ENCODE measurements at regions not wholly inside any gene's neighbourhood (a gene's known extent, or its start where the extent isn't known, plus 50 kb on each side); places are given as distances from the start of the nearest gene placed in this dataset.

- intact Hi-C loops (cut with DNase I), result no loop called here
- DNase-seq (no peak), ATAC-seq (no peak)
- H3K4me3 ChIP-seq, result no peak overlapping the region
- WGBS, 2 donors, result 81 to 84% methylated on average over 8 of the region's 8 CpGs
- no peaks in the 10 kb centered on the region for H3K9me3 ChIP-seq
- no peaks in the 10 kb centered on the region for H3K27me3 ChIP-seq
- no peaks in the 10 kb centered on the region for H3K36me3 ChIP-seq (replicated peaks in 1 of 2; ENCODE audit: insufficient read depth in 1 of 2, low read depth in 2 of 2)
- H3K27ac ChIP-seq, result peak overlapping the region in 1 of 4 donors; percentile 41
- peaks cover 28% of the 10 kb centered on the region for H3K4me1 ChIP-seq
- no peak for TF ChIP-seq POLR2A (IDR thresholded peaks at IDR 0.05)
- no peak for TF ChIP-seq CTCF (IDR thresholded peaks at IDR 0.05)
Observed at GRCh38 chr21:36236052-36236730, 79.6 kb downstream of the DOP1B start.

DNA sequence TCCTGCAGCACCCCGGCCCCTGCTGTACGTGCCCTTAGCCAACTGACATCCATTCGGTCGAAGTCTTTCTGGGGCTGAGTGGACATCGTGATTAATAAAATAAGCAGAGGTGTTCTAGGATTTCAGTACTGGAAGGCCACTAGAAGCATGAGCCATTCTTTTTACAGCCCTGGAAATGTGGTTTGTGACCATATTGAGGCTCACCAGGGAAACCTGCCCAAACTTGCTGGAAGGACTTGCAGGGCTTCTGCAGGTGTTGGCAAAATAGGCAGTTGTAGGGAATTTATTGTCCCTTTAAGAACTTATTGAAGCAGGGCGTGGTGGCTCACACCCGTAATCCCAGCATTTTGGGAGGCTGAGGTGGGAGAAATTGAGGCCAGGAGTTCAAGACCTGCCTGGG, 80.8 kb downstream of the DOP1B start:
- no peak for TF ChIP-seq POLR2A (IDR thresholded peaks at IDR 0.05)
- TF ChIP-seq CTCF (IDR thresholded peaks at IDR 0.05), result no peak
- no peak for ATAC-seq
- Histone ChIP-seq H3K9me3 (no peaks in the 10 kb centered on the region), H3K36me3 (replicated peaks in 1 of 2; ENCODE audit: insufficient read depth in 1 of 2, low read depth in 2 of 2) (no peaks in the 10 kb centered on the region), H3K27me3 (no peaks in the 10 kb centered on the region), H3K4me1 (peaks cover 25% of the 10 kb centered on the region), H3K4me3 (no peak overlapping the region), H3K27ac (no peak overlapping the region)
- no peak for DNase-seq
- WGBS, 2 donors, result 90 to 95% methylated on average over 3 to 7 of the region's 7 CpGs
- intact Hi-C loops (cut with DNase I), result no loop called here

DNA sequence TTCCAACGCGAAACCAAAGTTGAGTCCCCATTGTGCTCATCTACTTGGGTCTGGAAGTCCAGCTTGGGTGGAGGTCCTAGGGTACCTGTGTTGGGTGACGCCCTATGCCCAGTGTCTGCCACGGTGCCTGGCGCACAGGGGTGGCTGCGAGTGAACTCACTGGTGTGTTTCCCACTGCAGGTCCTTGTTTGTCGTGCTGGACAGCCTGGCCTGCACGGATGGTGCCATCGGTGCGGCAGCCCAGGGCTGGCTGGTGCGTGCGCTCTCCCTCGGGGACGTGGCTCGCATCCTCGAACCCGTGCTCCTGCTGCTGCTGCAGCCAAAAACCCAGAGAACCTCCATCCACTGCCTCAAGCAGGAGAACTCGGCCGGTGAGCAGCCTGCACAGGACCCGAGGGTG, 80.4 kb upstream of the MORC3 start:
- TF ChIP-seq POLR2A (IDR thresholded peaks at IDR 0.05) (no peak), CTCF (IDR thresholded peaks at IDR 0.05) (no peak)
- Histone ChIP-seq H3K9me3 (no peaks in the 10 kb centered on the region), H3K4me1 (peaks cover 9% of the 10 kb centered on the region), H3K27me3 (no peaks in the 10 kb centered on the region), H3K36me3 (replicated peaks in 1 of 2; ENCODE audit: insufficient read depth in 1 of 2, low read depth in 2 of 2) (no peaks in the 10 kb centered on the region), H3K27ac (no peak overlapping the region), H3K4me3 (no peak overlapping the region)
- WGBS, 2 donors, result 89% methylated on average over 19 of the region's 20 CpGs; no CpG with 5 or more reads in 1 of the 2 donors
- intact Hi-C loops (cut with DNase I), result no loop called here
- ATAC-seq, result no peak
- no peak for DNase-seq

- no peaks in the 10 kb centered on the region for H3K9me3 ChIP-seq
- WGBS, 2 donors, result 85 to 88% methylated on average over 3 of the region's 3 CpGs
- peaks cover 13% of the 10 kb centered on the region for H3K4me1 ChIP-seq
- no peaks in the 10 kb centered on the region for H3K36me3 ChIP-seq (replicated peaks in 1 of 2; ENCODE audit: insufficient read depth in 1 of 2, low read depth in 2 of 2)
- H3K27ac ChIP-seq, result no peak overlapping the region
- DNase-seq (no peak), ATAC-seq (no peak)
- TF ChIP-seq POLR2A (IDR thresholded peaks at IDR 0.05), result no peak
- no peak for TF ChIP-seq CTCF (IDR thresholded peaks at IDR 0.05)
- H3K27me3 ChIP-seq, result no peaks in the 10 kb centered on the region
- H3K4me3 ChIP-seq, result no peak overlapping the region
- intact Hi-C loops (cut with DNase I), result no loop called here
Observed at GRCh38 chr21:36241717-36242116, 78.3 kb upstream of the MORC3 start.

DNA sequence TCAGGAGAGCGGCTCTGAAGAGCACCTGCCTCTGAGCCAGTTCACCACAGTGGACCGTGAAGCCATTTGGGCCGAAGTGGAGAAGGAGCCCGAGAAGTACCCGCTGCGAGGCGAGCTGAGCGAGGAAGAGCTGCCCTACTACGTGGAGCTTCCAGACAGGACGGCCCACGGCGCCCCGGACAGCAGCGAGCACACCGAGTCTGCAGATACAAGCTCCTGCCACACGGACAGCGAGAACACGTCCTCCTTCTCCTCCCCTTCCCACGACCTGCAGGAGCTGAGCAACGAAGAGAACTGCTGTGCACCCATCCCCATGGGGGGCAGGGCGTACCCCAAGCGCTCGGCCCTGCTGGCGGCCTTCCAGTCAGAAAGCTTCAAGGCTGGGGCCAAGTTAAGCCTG, 74.9 kb upstream of the MORC3 start:
- Histone ChIP-seq H3K4me3 (no peak overlapping the region), H3K27ac (peak overlapping the region in 2 of 4 donors; percentile 30 to 69), H3K27me3 (no peaks in the 10 kb centered on the region), H3K36me3 (replicated peaks in 1 of 2; ENCODE audit: insufficient read depth in 1 of 2, low read depth in 2 of 2) (no peaks in the 10 kb centered on the region), H3K4me1 (peaks cover 13% of the 10 kb centered on the region), H3K9me3 (no peaks in the 10 kb centered on the region)
- intact Hi-C loops (cut with DNase I), result no loop called here
- ATAC-seq (no peak), DNase-seq (peak in 1 of 4 donors; percentile 15)
- TF ChIP-seq CTCF (IDR thresholded peaks at IDR 0.05) (no peak), POLR2A (IDR thresholded peaks at IDR 0.05) (no peak)
- WGBS, 2 donors, result 88 to 91% methylated on average over 15 to 18 of the region's 24 CpGs
